H1 (cell line): ENCODE measurements at regions not wholly inside any gene's neighbourhood (a gene's known extent, or its start where the extent isn't known, plus 50 kb on each side); places are given as distances from the start of the nearest gene placed in this dataset.

Source experiments
- CTCF ChIA-PET: fragments of 300-600 bp; sonication (Branson Sonifier 250); formaldehyde crosslinking; loops from one replicate; lab custom pipeline; 2021; ENCODE audit not compliant: partially characterized antibody; lab: Charles Lee
- POLR2A ChIA-PET: fragments of 300-600 bp; sonication (Branson Sonifier 250); formaldehyde crosslinking; loops from one replicate; lab custom pipeline; 2021; ENCODE audit warnings: inconsistent platforms; ENCODE audit not compliant: partially characterized antibody; lab: Charles Lee
- DNase-seq, 2 experiments: peaks; one replicate each; pipeline versions ENCODE4 v3.0.0 to v3.0.0-alpha.2; 2010 to 2022; ENCODE audit warnings: low spot score in 2 of 2, low read depth in 1 of 2, mixed read lengths in 1 of 2
- FAIRE-seq: peaks from 2 replicates; lab custom pipeline; 2011; peaks lifted over from hg19 to GRCh38; lab: Jason Lieb, UNC
- H2AFZ ChIP-seq: 2 replicates; pipeline ENCODE4 v1.8.1; 2012; ENCODE audit warnings: low read length, inconsistent platforms
- H2AK5ac ChIP-seq: 2 replicates; pipeline ENCODE4 v1.6.1; 2013; ENCODE audit warnings: low read depth, low read length
- H2BK120ac ChIP-seq: replicated peaks from 2 replicates; pipeline ENCODE3; 2013; ENCODE audit warnings: low read depth, low read length, inconsistent platforms
- H2BK12ac ChIP-seq: 2 replicates; pipeline ENCODE4 v1.6.1; 2013; ENCODE audit warnings: low read depth, low read length
- H2BK15ac ChIP-seq: 2 replicates; pipeline ENCODE4 v1.6.1; 2013; ENCODE audit warnings: low read length
- H2BK20ac ChIP-seq: 2 replicates; pipeline ENCODE4 v1.6.1; 2013; ENCODE audit warnings: low read length
- H2BK5ac ChIP-seq: 2 replicates; pipeline ENCODE4 v1.6.1; 2013; ENCODE audit warnings: low read depth, low read length
- H3K14ac ChIP-seq: 2 replicates; pipeline ENCODE4 v1.6.1; 2013; ENCODE audit warnings: inconsistent platforms; ENCODE audit not compliant: insufficient read length
- H3K18ac ChIP-seq: 2 replicates; pipeline ENCODE4 v1.6.1; 2013; ENCODE audit warnings: low read length; ENCODE audit errors: extremely low read depth
- H3K23ac ChIP-seq: 2 replicates; pipeline ENCODE4 v1.6.1; 2013; ENCODE audit warnings: inconsistent platforms; ENCODE audit not compliant: insufficient read length
- H3K23me2 ChIP-seq: 2 replicates; pipeline ENCODE4 v1.6.1; 2013; ENCODE audit warnings: low read depth, low read length
- H3K27ac ChIP-seq: 2 replicates; pipeline ENCODE4 v1.6.1; 2011; ENCODE audit warnings: low read depth, low read length, inconsistent platforms
- H3K27me3 ChIP-seq, 4 experiments: replicated peaks in 1 of 4; 1 replicate in 1 of 4; 2 replicates in 3 of 4; pipeline versions ENCODE4 v1.6.1 to v1.8.1; 2011 to 2013; ENCODE audit warnings: low read length in 3 of 4, mild to moderate bottlenecking in 3 of 4, inconsistent platforms in 2 of 4, mixed read lengths in 2 of 4, moderate library complexity in 1 of 4; ENCODE audit not compliant: control insufficient read depth in 3 of 4, insufficient read depth in 3 of 4; ENCODE audit errors: extremely low read depth in 1 of 4
- H3K36me3 ChIP-seq, 4 experiments: 2 replicates each; pipeline versions ENCODE4 v1.6.1 to v1.8.1; 2011 to 2013; ENCODE audit warnings: mild to moderate bottlenecking in 4 of 4, low read length in 3 of 4, moderate library complexity in 2 of 4, control low read depth in 1 of 4, inconsistent platforms in 1 of 4; ENCODE audit not compliant: insufficient read depth in 4 of 4, control insufficient read depth in 2 of 4
- H3K4ac ChIP-seq: replicated peaks from 2 replicates; pipeline ENCODE3; 2013; ENCODE audit warnings: low read length, low read depth, mixed read lengths, inconsistent platforms; ENCODE audit not compliant: insufficient read length
- H3K4me1 ChIP-seq, 4 experiments: replicated peaks in 1 of 4; 1 replicate in 1 of 4; 2 replicates in 3 of 4; pipeline versions ENCODE4 v1.6.1 to v1.8.1; 2011 to 2013; ENCODE audit warnings: low read length in 3 of 4, inconsistent platforms in 2 of 4, mixed read lengths in 1 of 4; ENCODE audit not compliant: insufficient read depth in 4 of 4, control insufficient read depth in 3 of 4
- H3K4me2 ChIP-seq, 2 experiments: 2 replicates each; pipeline versions ENCODE4 v1.6.1 to v1.8.1; 2011 to 2013; ENCODE audit warnings: low read depth in 2 of 2, low read length in 2 of 2, control low read depth in 1 of 2, inconsistent platforms in 1 of 2, mild to moderate bottlenecking in 1 of 2; ENCODE audit not compliant: insufficient read depth in 1 of 2
- H3K4me3 ChIP-seq, 4 experiments: fragments of 200-600, 300-600 bp in 1 of 4; sonication (generic), shearing (Covaris generic), sonication (Bioruptor Twin) in 1 of 4; 2 replicates each; pipeline versions ENCODE4 v1.5.1 to v1.8.1; 2011 to 2016; ENCODE audit warnings: low read length in 4 of 4, low read depth in 3 of 4, control low read depth in 2 of 4, inconsistent platforms in 2 of 4, mild to moderate bottlenecking in 2 of 4, mixed read lengths in 1 of 4, moderate library complexity in 1 of 4; ENCODE audit not compliant: insufficient read depth in 2 of 4; ENCODE audit errors: extremely low read depth in 1 of 4
- H3K56ac ChIP-seq: replicated peaks from 2 replicates; pipeline ENCODE3; 2013; ENCODE audit warnings: low read depth, mild to moderate bottlenecking, mixed read lengths, low read length, inconsistent platforms; ENCODE audit not compliant: insufficient read length
- H3K79me1 ChIP-seq: 2 replicates; pipeline ENCODE4 v1.6.1; 2013; ENCODE audit warnings: low read depth, low read length, control low read depth
- H3K79me2 ChIP-seq, 2 experiments: 2 replicates each; pipeline versions ENCODE4 v1.6.1 to v1.8.1; 2012 to 2013; ENCODE audit warnings: low read length in 2 of 2, mild to moderate bottlenecking in 2 of 2, inconsistent platforms in 1 of 2; ENCODE audit not compliant: insufficient read depth in 2 of 2, control insufficient read depth in 1 of 2
- H3K9ac ChIP-seq, 4 experiments: replicated peaks in 1 of 4; 1 replicate in 1 of 4; 2 replicates in 3 of 4; pipeline versions ENCODE4 v1.6.1 to v1.8.1; 2011 to 2013; ENCODE audit warnings: low read depth in 3 of 4, low read length in 3 of 4, control low read depth in 2 of 4, mild to moderate bottlenecking in 2 of 4, moderate library complexity in 2 of 4, inconsistent platforms in 1 of 4; ENCODE audit errors: extremely low read depth in 1 of 4
- H3K9me3 ChIP-seq, 2 experiments: 2 replicates each; pipeline versions ENCODE4 v1.6.1 to v1.8.1; 2012 to 2013; ENCODE audit warnings: mild to moderate bottlenecking in 2 of 2, moderate library complexity in 2 of 2, control low read depth in 1 of 2, inconsistent platforms in 1 of 2, low read depth in 1 of 2, low read length in 1 of 2, mixed read lengths in 1 of 2; ENCODE audit not compliant: insufficient read depth in 2 of 2
- H4K20me1 ChIP-seq, 2 experiments: replicated peaks in 1 of 2; 2 replicates each; pipeline versions ENCODE3 to v1.8.1; 2011 to 2013; ENCODE audit warnings: inconsistent platforms in 2 of 2, low read length in 2 of 2, mild to moderate bottlenecking in 1 of 2; ENCODE audit not compliant: insufficient read depth in 2 of 2, control insufficient read depth in 1 of 2
- H4K5ac ChIP-seq: 2 replicates; pipeline ENCODE4 v1.6.1; 2013; ENCODE audit warnings: low read length, low read depth, mixed read lengths, inconsistent platforms; ENCODE audit not compliant: insufficient read length
- H4K8ac ChIP-seq: 2 replicates; pipeline ENCODE4 v1.8.0; 2013; ENCODE audit warnings: mild to moderate bottlenecking, moderate library complexity, low read length, inconsistent platforms; ENCODE audit not compliant: insufficient read depth; ENCODE audit errors: extremely low read depth
- H4K91ac ChIP-seq: replicated peaks from 2 replicates; pipeline ENCODE3; 2013; ENCODE audit warnings: low read length, mixed read lengths, inconsistent platforms; ENCODE audit not compliant: insufficient read length
- JUND ChIP-seq: IDR thresholded peaks from 2 replicates; pipeline ENCODE4 v1.6.1; 2011; ENCODE audit warnings: mild to moderate bottlenecking, improper control_type of control experiment, low read length
- POLR2AphosphoS5 ChIP-seq: IDR thresholded peaks from 2 replicates; pipeline ENCODE4 v1.6.1; 2011; ENCODE audit warnings: low read depth, low read length
- WGBS, 2 experiments: shearing (Covaris generic) in 1 of 2; methylation state at CpG; one replicate each; pipeline versions ENCODE4 v1.1.6 to v1.1.7; 2013 to 2015; ENCODE audit warnings: low lambda C conversion rate in 2 of 2, mixed read lengths in 2 of 2, inconsistent platforms in 1 of 2, low coverage in 1 of 2, missing lambda C conversion rate in 1 of 2; ENCODE audit not compliant: insufficient replicate concordance in 2 of 2, insufficient coverage in 1 of 2, insufficient read length in 1 of 2; ENCODE audit errors: extremely low coverage in 1 of 2, missing lambda C conversion rate in 1 of 2; 5-methylcytosine and 5-hydroxymethylcytosine counted together

GRCh38 chr11:37407461-37407860, 809.4 kb upstream of the RAG2 start:
- no peak overlapping the region for H3K23ac ChIP-seq
- no peak overlapping the region for H4K91ac ChIP-seq
- H3K14ac ChIP-seq, result no peak overlapping the region
- H4K20me1 ChIP-seq, result no peaks in the 10 kb centered on the region
- no peak overlapping the region for H3K4me2 ChIP-seq
- no peaks in the 10 kb centered on the region for H3K79me1 ChIP-seq
- no peak for DNase-seq
- ChIA-PET POLR2A (no interaction called here), CTCF (no interaction called here)
- no peak overlapping the region for H2BK15ac ChIP-seq
- 100% methylated on average over 2 of the region's 2 CpGs; no CpG with 5 or more reads in 1 of the 2 experiments for WGBS, 2 experiments
- no peak overlapping the region for H4K5ac ChIP-seq
- no peak overlapping the region for H2BK5ac ChIP-seq
- no peak for FAIRE-seq
- no peak overlapping the region for H2BK20ac ChIP-seq
- no peak overlapping the region for H2AFZ ChIP-seq
- no peaks in the 10 kb centered on the region for H3K4me1 ChIP-seq
- no peaks in the 10 kb centered on the region for H3K9me3 ChIP-seq
- no peak overlapping the region for H3K4me3 ChIP-seq
- H3K4ac ChIP-seq, result no peak overlapping the region
- H3K18ac ChIP-seq, result no peak overlapping the region
- H3K36me3 ChIP-seq, result no peaks in the 10 kb centered on the region
- TF ChIP-seq POLR2AphosphoS5, result no peak
- TF ChIP-seq JUND, result no peak
- no peaks in the 10 kb centered on the region for H3K27me3 ChIP-seq
- no peak overlapping the region for H2AK5ac ChIP-seq
- no peak overlapping the region for H3K56ac ChIP-seq
- no peak overlapping the region for H4K8ac ChIP-seq
- H3K27ac ChIP-seq, result no peak overlapping the region
- H2BK12ac ChIP-seq, result no peak overlapping the region
- H2BK120ac ChIP-seq, result no peak overlapping the region
- no peaks in the 10 kb centered on the region for H3K79me2 ChIP-seq
- H3K23me2 ChIP-seq, result no peaks in the 10 kb centered on the region
- H3K9ac ChIP-seq, result no peak overlapping the region
